Glomerular endothelial cell (primary cell): ENCODE measurements at regions not wholly inside any gene's neighbourhood (a gene's known extent, or its start where the extent isn't known, plus 50 kb on each side); places are given as distances from the start of the nearest gene placed in this dataset.

ENCODE experiments used
- DNase-seq: peaks from one replicate; pipeline ENCODE4 v3.0.0-alpha.2; 2011; ENCODE audit warnings: low read depth, low spot score; ENCODE audit errors: extremely low read depth

DNA sequence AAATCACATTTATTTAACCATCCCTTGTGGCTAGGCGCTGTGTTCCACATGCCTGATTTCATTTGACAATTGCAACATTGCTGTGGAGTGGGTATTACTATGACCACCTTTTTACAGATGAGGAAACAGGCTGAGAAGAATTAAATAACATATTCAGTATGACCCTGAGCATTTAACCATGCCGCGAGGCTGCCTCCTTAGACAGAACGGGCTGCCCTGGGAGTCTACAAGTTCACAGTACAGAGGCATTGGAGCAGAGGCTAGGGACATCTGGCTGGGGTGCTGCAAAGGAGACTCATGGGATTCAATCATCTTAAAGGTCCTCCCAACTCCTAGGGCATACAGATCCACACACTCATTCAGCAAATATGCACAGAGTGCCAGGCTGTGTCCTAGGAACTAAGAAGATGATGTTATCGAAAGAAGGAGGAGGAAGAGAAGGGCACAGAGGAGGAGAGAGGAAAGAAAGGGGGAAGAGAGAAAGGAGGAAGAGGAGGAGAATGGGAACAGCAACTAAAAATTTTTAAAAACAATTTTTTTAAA lies 164.7 kb upstream of the CCND2 start:
- DNase-seq = no peak

DNA sequence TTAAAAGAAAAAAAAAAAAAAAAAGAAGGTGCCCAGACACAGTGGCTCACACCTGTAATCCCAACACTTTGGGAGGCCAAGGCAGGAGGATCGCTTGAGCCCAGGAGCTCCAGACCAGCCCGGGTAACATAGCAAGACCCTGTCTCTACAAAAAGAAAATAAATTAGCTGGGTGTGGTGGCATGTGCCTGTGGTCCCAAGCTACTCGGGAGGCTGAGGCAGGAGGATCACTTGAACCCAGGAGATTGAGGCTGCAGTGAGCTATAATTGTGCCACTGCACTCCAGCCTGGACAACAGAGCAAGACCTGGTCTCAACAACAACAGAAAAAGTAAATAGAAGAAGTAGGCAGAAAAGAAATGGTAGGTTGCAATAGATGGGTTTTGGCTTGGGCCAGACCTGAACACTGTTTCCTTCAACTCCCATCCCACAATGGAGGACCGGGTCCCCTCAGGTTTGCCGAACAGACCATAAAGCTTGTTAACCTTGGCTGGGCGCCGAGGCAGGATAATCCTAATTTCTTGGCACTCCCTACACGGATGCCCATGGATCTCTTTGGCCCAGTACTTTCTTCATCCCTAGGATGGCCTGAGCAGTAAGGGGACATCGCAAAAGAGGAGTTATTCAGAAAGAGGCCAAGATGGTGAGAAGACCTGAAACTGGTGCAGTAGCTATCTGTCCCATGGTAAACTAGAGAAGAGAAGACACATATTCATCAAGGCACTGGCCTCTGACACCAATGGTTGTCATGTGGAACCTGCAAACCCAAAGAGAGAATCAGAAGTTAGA lies 165.5 kb upstream of the CCND2 start:
- no peak for DNase-seq

DNA sequence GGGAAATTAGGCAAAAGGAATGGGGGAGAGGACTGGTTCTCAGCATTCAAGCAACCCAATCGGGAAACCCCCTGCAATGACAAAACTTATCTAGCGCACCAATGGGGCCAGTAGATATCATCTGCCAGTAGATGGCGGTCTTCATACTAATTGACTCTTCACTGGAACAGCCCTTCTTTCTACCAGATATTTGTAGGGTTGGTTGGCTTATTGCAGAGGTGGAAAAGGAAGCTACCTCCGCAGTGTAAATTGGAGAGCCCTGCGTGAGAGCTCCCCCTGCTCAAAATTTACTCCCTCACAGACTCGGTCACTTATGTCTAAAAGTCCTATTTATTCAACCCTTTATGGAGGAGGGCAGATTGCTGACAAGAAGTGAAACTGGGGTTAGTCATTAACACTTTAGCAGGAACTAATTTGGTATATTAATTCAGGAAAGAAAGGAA lies 166.1 kb upstream of the CCND2 start:
- peak; percentile 31 for DNase-seq

DNA sequence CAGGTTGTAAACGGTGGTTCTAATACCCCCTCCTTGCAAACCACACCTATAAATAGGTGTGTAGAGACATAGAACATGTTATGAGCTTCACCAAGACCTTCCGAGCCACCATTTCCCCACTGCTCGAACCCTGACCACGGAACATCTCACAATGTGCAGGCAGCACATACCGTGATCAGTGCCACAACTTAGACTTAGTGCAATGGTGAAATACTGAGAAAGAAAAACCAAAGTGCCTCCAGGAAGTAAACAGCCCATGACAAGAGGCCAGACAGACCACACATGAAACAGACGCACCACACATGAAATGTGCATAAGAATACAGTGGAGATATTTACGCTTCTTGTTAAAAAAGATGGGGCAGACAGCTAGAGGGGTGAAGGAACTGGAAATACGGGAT lies 166.9 kb upstream of the CCND2 start:
- no peak for DNase-seq

DNA sequence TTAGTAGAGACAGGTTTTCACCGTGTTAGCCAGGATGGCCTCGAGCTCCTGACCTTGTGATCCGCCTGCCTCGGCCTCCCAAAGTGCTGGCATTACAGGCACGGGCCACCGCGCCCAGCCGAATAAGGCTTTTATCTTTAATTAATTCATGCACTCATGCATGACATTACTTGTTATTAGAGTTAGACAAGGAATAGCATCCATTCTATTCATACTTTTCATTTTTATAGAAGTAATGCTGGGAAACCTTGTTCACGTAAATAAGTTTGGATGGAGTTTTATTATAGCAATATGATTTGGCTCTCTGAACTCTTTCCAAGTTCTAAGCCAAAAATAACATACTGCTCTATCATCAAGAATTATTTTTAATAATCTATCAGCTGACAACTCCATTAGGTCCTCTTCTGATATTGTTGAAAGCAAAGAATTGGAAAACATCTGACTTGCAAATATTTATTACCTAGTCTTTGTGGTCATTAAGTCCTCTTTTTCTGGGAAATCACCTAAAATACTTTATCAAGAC lies 168.8 kb upstream of the CCND2 start:
- no peak for DNase-seq

DNA sequence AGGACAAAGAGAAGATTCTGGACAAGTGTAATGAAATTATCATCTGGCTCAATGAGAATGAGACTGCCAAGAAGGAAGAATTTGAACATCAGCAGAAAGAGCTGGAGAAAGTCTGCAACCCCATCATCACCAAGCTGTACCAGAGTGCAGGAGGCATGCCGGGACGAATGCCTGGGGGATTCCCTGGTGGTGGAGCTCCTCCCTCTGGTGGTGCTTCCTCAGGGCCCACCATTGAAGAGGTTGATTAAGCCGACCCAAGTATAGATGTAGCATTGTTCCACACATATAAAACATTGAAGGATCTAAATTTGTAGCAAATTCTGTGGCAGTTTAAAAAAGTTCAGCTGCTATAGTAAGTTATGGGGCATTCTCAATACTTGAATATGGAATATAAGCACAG lies 174.3 kb upstream of the CCND2 start:
- DNase-seq = no peak

DNA sequence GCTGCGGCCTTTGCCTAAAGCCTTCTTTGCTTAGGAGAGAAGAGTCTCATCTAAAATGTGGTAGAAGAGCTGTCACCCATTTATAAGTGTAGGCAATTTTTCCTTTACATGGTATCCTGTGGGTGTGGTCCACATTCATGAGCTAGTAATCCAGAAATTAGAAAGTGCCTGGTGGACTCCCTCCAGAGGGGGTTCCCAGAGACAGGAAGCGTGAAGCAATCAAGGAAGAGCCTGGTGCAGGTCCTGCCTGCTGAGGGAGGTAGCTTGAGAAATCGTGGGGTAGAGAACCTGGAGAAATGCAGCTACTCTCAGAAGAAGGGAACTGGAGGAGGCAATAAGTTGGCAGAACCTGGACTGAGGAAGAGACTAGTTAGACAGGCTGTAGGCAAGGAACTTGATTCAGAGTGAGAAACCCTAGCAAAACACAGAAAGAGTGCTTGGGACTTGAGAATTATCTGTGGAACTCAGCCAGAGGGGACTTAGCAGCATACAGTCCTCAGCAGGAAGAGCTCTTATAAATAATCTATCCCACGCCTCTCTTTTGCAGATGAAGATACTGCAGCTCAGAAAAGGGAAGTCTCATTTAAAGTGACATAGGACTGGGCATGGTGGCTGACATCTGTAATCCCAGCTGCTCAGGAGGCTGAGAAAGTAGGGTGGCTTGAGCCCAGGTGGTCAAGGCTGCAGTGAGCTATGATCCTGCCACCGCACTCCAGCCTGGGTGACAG lies 182.4 kb upstream of the CCND2 start:
- no peak for DNase-seq

DNA sequence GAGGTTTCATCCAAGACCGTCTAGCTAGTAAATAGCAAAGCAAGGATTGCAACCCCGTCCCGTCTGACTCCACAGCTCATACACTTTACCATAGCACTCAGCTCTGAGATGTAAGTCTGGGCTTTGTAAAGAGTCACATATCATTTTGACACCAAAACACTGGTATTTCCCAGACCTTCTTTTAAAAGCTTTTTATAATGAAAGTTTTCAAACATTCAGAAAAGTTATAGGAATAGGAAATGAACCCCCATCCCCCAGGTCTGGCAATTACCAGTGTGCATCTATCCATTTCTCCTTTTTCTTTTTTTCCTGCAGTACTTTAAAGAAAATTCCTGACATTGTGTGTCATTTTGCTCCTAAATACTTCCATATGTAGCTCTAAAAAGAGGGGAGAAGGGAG lies 183.6 kb upstream of the CCND2 start:
- DNase-seq = no peak

DNA sequence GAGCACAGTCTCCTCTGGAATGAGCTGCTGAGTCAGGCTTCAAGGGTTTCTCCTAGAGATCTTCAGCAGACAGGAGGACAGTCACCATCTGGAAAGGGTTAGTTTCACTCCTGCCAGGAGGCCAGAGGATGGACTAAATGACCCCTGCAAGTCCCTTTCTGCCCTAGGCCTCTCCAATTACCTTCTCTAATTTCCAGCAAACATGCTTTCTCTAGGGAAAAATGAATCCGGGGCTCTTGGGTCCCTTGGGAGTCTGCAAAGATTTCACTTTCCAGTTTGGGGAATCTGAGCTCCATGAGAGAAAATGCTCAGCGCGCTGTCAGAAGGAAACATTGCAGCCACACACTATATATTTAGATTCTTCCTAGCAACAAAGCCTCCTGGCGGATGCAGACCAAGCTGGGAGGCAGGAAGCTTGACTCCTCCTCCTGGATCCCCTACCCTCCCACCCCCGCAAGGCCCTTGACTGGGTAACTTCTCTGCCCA lies 184.4 kb upstream of the CCND2 start:
- no peak for DNase-seq

DNA sequence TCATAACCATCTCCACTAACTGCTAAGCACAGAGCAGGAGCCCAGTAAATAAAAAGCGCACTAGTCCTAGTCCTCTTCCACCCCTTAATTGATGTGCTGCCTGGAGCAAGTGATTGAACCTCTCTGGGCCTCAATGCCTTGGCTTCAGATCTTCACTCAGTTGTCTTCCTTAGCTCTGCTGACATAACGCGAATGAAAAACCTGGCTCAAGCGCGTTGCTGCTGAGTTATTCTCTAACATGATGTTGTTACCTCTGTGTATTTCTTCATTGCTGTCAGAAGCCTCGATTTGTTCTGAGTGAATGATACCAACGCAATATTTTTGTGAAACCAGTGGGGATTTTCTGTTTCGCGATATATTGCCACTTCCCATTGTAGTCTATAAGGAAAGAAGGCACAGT lies 185.1 kb upstream of the CCND2 start:
- DNase-seq = no peak

DNA sequence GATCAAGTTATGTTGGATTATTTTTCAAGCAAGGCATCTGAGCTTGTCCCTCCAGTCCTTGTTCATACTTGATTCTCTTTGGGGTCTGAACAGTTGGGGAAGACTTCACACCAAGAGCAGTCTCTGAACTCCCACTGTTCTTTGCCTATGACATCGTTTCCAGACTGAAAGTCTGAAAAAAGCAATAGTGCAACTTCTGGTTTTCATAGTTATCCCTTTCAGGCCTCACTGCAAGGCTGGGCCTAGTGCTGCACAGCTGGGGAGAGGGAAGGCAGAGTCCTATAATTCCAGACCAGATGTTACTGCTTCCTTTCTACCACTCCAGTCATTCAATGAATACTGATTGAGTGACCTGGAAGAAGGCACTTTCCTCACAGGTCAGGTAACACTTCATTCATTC lies 187.1 kb upstream of the CCND2 start:
- no peak for DNase-seq

DNA sequence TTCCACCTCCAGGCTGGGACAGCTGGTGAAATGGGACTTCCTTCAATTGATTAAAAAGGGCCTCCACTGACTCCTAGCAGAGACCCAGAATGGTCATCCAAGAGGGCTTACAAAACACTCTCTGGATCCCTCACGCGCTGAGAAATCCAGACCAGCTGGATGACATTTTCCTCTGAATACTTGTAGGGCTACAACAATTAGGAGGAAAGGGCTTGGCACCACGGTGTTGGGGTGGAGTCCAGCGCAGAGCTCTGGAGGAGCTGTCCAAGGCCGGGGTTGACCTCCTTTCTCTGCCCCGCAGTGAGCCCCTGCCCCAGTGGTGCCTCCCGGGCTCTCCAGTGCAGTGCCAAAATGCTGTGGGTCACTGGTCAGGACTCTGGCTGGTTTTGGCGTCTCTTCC lies 189.0 kb upstream of the CCND2 start:
- no peak for DNase-seq

DNA sequence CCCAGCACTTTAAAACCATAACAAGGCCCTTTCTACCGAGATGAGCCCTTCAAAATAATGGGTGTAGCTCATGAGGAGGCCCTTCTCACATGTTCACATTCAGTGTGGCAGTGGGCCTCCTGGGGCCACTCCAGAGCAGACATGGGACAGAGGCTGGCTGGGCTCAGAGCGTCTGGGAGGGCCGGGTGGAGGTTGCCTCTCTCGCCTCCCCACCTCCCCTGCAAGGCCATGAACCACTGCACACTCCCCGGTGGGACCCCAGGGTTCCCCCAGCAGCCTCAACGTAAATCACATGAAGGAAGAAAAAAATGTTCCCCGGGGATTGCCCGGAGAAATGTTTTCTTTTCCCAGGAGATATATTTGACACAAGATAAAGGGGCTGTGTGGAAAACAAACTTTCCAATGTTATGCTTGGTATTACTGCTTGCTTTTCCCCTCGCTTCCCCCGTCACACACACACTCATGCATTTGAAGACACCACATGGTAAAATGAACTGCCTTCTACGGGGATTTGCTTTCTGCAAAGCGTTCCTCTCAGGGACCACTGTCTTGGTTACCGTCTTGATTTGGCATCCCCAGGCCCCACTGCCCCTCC lies 190.7 kb upstream of the CCND2 start:
- no peak for DNase-seq

DNA sequence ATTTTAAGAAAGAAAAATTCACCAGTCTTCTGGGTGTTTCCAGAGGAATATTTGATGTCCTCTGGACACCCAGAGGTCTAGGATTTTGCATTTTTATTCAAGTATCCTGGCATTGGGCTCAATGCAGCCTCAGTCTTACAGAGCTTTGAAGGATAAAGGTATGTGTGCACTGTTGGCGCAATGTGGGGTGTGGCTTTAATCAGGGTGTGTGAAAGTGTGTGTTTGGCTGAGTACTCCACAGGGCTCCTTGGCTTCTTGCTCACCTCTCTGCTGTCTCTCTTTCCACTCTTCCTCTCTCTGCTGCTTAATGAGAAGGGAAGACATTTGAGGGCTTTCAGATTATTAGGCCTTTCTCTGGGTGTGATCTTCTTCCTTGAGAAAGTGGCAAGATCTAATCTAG lies 193.3 kb upstream of the CCND2 start:
- DNase-seq = no peak

DNA sequence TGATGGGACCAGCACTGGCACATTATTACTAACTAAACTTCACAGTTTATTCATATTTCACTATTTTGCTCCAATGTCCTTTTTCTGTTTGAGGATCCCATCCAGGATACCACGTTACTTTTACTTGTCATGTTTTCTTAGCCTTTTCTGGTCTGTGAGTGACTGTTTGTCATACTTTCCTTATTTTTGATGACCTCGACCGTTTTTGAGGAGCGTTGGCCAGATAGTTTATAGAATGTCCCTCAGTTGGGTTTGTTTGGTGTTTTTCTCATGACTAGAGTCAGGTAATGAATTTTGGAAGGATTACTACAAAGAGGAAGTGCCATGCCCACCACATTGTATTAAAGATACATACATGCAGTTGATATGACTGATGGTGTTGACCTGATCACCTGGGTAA lies 199.4 kb upstream of the CCND2 start:
- DNase-seq = no peak

DNA sequence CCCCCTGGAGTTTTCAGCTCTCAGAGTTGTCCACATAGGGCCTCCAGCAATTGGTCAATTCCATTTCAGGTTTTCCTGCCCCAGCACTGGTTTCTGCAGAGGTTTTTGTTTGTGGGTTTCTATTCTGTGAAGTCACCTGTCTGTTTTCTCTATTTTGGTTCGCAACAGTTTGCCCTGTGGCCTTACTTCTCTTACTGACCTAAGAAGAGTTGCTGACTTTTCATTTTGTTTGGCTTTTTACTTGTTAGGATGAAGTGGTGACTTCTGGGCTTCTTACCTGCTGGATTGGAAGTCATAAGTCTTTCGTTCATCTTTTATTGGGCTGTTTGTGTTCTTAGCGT lies 196.4 kb upstream of the PARP11 start:
- no peak for DNase-seq

DNA sequence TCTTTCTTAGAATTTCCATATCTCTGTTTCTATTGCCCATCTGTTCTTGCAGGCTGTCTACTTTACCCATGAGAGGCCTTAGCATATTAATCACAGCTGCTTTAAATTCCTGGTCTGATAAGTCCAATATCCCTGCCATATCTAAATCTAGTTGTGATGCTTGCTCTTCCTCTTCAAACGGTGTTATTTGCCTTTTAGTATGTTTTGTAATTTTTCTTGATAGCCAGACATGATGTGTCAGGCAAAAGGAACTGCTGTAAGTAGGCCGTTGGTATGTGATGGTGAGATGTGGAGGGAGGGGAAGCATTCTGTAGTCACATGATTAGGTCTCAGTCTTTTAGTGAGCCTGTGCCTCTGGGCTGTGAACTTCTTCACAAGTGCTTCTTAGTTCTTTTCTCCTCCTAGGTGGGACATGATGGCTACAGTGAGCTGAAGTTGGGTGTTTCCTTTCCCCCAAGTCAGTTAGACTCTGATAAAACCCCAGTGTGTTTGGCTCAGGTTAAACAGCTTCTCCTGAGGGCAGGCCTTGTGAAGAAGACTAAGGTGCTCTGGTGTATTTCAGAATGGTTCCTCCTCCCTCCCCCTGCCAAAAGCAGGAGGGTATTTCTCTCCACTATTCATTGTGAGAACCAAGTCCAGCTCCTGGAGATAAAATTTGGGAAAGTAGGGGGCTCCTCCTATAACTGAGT lies 195.9 kb upstream of the PARP11 start:
- DNase-seq = no peak

DNA sequence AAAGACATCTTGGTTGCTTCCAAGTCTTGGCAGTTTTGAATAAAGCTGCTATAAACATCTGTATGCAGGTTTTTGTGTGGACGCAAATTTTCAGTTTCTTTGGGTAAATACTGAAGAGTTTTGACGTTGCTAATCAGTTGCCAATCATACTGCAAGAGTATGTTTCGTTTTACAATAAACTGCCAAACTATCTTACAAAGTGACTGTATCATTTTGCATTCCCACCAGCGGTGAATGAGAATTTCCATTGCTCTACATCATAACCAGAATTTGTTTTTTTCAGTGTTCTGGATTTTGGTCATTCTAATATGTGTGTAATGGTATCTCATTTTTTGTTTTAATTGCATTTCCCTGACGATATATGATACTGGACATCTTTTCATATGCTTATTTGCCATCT lies 190.8 kb upstream of the PARP11 start:
- no peak for DNase-seq

DNA sequence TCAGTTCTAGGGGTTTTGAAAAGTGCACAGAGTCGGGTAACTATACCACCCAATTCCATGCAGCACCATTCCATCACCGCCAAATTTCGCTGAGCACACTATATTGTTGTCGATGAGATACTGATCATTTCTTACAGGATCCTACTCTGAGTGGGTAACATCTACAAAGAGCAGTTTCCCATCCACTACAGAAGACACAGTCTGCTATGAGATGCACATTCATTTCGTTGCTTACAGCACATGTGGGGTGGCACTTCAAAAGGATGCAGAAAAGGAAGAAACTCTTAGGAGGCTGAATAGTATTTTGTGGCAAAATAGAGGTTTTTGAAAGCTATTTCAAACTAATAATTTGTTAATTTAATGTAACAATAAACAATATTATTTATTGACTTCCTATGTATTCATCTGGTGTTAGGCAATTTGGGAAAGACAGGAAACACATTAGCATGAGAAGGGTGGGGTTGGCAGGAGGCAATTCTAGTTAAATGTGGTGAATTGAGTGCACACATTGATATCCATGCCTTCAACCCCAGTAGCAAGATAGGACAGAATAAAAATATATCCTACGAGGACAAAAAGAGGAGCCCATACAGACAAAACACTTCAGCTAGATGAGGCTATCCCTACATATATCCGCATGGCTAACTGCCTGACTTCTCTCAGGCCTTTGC lies 186.8 kb upstream of the PARP11 start:
- DNase-seq = no peak
